ENCODE measurements at regions not wholly inside any gene's neighbourhood (a gene's known extent, or its start where the extent isn't known, plus 50 kb on each side); places are given as distances from the start of the nearest gene placed in this dataset.
A peak's percentile ranks its signal among the peaks of the same experiment; 100 is the strongest.

DNA sequence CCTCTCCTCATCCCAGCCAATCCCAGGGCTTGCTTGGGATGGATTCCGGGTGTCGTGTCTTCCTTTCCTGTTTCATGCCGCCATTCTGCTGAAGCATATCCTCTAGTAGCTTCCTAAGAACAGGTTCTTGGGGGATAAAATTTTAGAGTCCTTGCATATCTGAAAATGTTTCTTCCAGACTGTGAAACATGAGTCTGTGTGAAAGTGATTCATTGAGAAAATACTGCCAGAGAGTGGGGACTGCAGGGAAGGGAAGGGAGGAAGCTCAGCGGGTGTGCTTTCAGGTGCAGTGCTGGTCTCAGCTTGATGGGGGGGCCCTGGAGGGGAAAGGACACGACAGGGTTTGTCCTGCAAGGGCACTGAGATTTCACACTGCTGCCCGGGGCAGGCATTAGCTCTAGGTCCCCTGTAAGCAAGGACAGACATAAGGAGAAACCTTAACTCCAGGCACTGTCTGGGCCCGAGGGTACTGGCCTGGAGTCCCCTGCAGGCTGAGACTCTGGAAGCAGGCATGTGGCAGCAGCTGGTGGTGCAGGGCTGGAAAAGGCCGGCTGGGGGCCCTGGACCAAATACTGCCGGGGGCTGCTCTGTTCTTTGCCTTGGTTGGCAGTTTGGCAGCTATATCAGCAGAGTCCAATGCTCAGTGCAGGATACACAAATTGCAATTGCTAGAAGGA lies 97.6 kb upstream of the HS6ST1 start:
- DNase-seq, result peak; percentile 30

DNA sequence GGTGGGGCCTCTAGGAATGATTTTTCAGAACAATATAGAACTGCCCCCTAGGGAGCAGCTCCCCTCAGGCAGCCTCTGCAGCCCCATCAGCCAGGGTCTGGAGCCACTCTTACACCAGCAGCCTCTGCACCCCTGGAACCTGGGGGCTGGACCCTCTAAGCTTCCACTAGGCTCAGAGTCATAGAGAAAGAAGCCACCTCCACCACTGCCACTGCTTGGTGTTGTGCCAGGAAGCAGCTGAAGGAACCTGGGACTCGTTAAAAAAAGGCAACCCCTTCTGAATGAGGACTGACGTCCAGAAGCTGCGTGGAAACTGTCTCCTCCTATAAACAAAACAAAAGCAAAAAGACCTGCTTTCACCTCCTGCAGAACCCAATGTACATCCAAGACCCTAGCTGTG lies 98.1 kb upstream of the HS6ST1 start:
- peak; percentile 5 for DNase-seq

DNA sequence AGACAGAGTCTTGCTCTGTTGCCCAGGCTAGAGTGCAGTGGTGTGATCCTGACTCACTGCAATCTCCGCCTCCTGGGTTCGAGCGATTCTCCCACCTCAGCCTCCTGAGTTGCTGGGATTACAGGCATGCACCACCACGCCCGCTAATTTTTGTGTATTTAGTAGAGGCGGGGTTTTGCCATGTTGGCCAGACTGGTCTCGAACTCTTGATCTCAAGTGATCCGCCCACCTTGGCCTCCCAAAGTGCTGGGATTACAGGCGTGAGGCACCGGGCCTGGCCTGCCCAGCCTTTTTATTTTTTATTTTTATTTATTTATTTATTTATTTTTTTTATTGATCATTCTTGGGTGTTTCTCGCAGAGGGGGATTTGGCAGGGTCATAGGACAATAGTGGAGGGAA lies 98.6 kb upstream of the HS6ST1 start:
- peak; percentile 30 for DNase-seq

DNA sequence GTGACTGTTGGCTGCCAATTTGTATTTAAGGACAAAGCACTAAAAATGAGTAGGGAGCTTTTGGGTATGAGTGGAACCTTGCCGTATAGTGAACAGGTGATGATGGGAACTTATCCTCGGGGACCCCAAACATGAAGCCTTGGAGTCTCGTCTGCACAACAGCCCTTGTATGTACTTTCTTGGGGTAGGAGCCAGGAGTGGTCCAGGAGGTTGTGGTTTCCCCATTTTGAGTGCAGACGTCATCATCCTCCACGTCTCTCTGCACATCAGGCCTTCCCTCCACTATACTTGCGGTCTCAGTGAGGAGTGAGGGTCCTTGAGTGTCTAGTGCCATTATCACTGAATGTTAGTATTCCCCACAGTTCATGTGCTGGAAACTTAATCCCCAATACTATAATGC lies 101.5 kb upstream of the HS6ST1 start:
- peak; percentile 15 for DNase-seq

DNA sequence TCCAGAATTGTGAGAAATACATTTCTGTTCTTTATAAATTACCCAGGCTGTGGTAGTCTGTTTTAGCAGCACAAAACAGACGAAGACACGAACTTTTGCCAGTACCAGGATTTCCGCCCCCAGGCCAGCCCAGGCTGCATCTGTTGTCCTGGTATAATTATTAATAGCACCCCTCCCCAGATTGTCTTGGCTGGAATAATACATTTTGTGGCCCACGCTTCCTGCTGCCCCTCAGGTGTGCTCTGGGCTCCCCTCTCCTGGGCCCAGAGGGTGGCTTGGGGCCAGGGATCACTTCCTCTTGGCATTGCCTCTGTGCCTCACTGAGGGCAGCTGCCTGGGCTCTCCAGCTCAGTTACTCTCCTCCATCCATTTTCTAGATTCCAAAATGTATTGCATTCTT lies 102.1 kb upstream of the HS6ST1 start:
- DNase-seq, result peak; percentile 9

DNA sequence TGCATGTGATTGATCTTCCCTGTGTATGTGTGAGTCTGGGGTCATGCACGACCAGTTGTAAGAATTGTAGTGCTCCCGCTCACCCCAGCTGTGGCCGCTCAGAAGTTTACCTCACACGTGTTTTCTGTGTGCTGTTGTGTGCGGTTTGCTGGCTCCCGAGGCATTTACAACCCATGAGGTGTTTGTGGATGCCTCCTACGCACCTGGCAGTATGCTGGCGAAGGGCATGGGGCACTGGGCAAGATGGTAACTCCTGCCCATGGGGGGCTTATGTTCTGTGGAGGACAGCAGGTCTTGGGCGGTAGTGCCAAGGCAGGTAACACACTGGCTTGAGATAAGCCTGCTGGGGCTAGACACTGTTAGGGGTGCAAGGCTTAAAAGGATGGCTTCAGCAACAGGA lies 102.6 kb upstream of the HS6ST1 start:
- peak; percentile 19 for DNase-seq

DNA sequence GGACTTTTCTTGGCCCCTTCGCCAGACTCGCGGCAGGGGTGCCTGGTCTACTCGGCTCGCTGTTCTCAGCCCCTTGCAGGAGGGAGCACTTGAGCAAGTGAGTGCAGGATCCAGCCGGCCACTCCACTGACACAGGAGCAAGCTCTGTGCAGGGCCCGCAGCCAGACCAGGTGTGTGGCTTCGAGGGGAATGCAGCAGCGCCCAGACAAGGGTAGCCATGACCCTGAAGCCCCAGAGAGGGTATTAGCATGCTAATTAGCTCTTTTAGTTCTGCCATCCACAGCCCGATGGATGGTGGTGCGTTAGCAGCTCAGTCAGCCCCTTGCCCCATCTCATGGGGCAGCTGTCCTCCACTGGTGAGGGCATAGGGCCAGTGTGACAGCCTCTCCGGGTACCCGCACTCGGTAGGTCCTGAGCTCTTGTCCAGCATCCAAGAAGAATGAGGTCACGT lies 103.2 kb upstream of the HS6ST1 start:
- DNase-seq, result peak; percentile 42

DNA sequence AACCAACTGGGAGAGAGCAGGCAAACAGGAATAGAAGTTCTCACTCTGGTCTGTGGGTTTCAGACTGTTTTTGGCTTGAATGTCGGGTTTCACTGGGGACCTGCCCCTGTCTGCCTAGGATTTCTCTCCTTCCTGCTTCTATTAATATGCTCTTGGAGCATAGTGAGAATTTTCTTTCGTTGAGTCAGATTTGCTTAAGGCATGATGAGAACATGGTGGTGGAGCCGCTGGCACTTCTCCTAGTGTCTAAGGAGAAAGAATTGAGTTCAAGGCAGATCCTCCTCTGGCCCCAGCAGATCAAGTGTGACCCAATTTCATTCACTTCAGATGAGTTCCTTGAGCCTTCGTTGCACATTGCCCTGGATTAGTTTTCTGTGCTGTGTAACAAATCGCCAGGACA lies 103.9 kb upstream of the HS6ST1 start:
- peak; percentile 7 for DNase-seq

DNA sequence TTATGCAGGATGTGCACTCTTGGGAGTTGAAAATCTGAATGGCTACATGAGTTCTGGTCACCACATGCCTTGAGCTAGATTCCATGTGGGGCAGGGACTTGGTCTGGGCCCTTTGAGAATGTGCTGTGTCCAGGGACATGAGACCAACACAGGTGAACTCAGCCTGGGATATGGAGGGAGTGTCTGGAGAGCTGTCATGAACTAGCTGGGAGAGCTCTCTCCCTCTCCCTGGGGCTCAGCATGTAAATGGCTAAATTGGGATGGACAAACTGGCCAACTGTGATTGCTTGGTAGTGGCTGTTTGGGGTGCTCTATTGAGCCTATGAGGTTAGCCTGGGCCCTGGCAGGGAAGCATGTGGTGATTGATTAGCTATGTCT lies 105.1 kb upstream of the HS6ST1 start:
- peak; percentile 21 for DNase-seq

DNA sequence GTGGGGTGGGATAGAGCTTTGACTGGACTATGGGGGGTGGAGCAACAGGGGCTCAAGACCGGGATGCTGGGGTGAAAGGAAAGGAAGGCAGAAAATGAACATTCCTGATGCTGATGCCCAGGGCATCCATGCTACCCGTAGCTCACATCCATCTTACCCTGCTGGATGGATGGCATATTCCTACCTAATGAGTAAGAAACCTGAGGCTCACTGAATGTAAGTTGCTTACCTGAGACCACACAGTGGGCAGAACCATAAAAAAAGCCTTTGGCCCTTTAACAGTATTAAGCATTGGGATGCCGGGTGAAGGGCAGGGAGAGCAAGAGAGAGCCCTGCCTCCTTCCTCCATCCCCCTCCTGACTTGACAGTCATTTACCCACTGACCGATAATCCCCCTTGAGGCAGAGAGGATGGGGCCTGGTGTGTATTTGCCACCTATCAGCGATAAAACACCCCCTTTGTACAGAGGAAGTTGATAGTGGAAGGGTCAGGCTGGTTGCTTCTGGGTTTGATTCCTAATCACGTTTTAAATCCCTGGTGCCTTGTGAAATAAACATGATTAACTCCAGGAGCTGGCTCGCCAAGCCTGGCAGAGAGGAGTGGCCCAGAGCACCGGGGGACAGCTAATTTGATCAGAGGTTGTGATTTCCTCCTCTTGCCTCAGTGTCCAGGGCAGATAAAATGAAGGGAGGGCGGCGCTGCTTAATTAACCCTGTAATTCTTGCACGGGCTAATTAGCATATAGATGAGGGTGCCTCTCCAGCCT lies 105.9 kb upstream of the HS6ST1 start:
- no peak for DNase-seq

DNA sequence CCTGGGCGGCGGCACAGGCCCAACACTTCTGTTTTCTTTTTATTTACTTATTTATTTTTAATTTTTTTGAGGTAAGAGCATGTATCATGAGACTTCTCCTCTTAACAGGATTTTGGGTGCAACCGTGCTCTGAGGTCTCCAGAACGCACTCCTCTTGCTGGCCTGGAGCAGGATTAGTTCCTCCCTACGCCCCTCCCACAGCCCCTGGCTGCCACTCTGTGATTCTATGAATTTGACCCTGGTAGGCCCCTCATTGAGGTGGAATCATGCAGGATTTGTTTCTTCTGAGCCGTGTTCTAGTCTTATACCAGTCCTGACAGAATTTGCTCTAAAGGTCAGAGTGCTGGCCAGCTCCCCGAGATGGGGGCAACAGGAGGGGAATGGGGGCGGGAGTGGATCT lies 106.5 kb upstream of the HS6ST1 start:
- DNase-seq, result no peak

DNA sequence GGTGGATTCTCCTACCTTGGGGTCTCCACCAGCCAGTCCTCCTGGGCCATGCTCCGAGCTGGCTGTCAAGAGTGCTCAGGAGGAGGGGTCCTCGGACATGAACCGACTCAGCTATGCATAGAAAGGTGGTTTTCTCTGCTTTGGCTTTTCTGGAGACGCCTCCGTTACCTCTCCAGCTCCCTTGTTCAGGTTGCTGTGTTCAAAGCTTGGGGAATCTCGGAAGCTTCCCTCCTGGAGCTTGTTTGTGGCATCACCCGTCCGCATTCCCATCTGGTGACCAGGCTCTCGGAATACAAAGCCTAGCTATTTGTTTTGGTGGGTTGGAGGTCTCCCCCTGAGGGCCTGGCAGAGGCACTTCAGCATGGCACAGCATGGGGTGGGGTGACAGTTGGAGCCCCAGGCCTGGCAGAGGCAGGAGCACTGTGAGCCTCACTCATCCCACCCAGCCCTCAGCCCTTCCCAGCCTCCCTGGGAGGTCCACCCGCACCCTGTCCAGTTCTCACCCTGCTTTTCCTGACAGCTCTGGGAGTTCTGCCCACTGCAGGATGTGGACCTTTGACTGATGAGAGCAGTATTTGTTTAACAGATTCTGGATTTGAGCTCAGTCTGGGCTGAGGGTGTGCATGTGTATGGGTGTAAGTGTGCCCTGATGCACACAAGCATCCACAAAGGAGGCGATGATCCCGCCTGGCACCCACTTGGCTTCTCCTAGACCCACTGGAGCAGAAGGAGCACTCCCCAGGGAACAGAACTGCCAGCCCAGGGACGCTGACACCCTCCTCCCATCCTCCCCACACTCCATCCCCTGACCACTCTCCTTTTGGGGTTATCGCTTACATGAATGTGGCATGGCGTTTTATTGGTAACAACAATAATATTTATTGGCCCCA lies 107.3 kb upstream of the HS6ST1 start:
- DNase-seq, result no peak

DNA sequence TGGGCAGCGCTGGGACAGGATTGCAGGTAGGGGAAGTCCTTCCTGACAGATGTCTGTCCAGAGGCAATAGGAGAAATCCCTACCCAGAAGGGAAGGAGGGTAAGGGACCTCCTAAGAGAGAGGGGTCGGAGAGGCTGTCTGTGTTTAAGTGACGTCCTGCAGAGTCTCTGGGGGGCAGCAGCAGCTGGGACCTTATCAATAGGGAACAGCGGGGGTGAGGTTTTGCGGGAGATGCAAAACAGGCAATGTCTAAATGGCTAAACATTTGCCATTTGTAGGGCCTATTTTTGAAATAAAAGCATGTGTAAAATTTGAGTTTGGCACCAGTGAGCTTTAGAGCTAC lies 108.7 kb upstream of the HS6ST1 start:
- no peak for DNase-seq

DNA sequence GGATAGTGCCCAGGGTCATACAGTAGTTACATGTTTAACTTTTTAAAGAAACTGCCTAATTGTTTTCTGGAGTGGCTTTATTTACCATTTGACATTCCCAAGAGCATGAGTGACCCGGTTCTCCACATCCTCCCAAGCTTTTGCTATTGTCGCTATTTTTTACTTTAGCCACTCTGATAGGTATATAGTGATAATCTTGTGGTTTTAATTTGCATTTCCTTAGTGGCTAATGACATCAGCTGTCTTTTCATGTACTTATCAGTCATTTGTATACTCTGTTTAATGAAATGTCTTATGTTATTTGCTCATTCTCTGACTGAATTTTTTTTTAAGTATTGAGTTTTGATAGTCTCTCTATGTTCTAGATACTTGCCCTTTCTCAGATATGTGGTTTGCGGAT lies 109.7 kb upstream of the HS6ST1 start:
- no peak for DNase-seq

DNA sequence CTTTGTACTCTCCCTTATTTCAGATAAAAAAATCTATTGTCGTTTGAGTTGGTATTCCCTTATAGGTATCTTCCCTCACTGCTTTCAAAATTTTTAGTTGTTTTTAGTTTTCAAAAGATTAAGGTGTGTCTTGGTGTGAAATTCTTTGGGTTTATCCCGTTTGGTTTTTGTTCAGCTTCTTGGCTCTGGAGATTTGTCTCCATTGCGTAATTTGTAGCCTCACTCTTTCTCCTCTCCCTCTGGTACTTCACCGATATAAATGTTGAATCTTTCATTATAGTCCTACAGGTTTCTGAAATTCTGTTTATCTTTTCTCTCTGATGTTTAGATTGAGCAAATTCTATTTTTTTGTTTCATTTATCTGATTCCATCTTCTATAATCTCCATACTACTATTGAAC lies 113.8 kb upstream of the HS6ST1 start:
- DNase-seq, result no peak

DNA sequence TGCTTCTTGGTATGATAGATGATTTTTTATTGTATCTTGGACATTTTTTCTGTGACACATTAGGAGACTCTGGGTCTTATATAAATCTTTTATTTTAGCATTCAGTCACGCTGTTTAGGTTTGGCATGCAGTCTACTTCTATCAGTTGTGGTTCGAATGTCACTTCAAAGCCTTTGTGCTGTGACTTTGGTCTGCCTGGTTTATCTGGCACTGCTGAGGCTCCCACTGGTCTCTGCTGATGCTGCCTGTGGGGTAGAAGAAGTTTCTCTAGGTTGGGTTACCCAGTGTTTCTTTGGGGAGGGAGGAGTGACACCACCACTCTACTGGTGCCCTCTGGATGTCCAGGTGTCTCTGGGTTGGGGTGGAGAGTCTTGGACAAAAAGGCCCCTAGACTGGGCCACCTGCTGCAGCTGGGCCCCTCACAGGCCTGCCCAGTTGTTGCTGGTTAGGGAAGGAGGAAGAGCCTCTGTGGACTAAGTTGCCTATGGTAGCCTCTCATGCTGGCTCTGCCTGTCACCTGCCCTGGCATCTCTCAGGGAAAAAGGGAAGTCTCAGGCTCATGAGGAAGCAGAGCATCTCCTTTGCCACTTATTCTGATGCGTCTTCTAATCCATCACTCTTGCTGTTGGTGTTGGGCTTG lies 115.4 kb upstream of the HS6ST1 start:
- no peak for DNase-seq

DNA sequence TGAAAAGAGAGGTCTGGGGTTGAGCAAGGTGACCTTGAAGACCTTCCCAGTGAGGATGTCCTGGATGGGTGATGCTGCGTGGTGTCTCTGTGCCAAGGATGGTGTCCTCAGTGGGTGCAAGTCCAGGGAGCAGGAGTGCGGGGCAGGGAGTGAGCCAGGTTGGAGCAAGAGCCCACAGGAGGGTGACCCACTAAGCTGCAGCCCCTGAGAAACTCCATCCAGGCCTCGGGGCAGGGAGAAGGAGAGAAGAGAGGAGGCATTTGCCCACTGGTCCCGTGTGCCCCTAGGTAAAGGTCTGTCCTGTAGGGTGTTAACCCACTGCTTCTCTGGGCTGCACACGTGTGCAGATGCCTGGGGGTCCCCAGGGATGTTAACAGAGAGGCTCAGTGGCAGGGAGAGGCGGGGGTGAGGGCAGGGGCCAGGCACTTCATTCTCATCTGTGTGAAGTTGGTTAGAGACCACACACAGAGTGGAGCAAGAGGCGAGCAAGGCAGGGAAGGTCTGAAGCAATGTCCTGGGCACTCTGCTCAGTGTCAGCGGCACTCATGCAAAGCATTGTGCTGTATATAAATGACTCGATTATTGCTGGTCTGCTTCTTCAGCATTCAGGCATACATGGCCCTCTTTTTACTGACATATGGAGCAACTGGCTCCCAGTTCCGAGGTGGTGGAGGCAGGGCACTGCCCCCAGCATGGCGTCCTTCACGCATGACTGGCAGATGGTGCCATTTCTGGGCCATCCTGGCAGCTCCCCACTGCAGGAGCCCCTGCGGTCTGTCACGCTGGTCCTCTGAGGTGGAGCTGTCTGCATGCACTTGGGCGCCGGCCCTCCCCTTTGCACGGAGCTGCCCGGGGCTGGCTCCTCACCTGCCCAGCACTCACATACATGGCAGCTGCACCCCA lies 117.2 kb upstream of the HS6ST1 start:
- no peak for DNase-seq

DNA sequence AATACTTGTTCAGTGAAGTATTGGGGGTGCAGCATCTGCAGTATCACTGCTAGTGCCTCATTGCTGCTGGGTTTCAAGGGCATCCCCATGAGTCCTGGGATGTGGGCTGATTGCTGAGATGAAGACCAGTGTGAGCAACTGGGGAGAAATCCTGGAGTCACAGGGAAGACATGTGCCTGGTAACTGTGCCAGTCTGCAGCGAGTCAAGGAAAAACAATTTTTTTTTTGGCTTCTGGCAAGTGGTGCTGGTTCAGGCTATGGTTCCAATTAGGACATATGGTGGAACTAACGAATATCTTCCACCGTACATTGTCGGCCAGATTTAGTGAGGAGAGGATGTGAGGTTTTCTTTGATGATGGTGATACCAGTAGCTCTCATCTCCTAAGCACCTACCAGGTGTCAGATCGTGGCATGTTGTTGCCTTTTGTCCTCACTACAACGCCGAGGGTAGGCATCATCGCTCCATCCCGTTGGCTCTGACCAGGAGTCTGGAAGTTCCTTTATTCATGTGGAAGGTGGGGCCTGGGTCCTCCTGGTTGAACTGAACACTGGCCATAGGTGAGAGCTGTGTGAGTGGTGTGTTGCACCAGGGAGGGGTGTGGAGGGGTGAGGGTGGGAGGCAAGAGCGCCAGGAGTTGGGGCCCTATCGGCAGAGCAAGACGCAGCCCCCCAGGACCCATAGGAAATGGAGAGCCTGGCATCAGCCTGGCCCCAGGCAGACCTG lies 118.0 kb upstream of the HS6ST1 start:
- no peak for DNase-seq

DNA sequence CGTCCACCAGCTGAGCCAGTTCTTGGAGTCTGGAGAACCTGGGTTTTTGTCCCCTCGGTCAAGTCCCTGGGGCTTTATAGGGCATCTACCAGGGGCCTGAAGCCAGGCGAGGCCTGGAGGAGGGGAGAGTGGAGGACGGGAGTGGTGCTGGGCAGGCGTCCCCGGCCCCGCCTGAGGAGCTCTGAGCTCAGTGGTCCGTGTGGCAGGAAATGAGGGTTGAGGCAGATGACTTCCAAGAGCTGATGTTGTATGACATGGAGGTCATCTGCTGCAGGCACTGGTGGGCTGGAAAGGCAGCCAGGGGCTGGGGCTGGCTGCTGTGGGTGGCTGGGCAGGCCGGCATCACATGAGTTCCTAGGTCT lies 118.5 kb upstream of the HS6ST1 start:
- peak; percentile 30 for DNase-seq

DNA sequence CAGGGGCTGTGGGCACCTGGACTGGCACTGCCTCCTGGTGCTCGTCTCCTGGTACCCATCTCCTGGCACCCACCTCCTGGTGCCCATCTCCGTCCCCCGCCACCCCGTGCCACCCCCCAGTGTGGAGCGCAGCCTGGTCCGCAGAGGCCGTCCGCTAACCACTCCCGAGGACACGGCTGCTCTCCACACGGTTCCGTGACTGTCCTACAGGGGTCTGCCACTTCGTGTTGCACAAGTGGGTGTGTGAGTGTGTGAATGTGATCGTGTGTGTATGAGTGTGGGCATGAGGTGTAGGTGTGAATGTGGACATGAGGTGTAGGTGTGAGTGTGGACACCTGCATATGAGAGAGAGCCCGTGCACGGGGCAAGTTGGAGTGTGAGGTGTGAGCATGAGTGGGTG lies 119.4 kb upstream of the HS6ST1 start:
- peak; percentile 40 for DNase-seq

DNA sequence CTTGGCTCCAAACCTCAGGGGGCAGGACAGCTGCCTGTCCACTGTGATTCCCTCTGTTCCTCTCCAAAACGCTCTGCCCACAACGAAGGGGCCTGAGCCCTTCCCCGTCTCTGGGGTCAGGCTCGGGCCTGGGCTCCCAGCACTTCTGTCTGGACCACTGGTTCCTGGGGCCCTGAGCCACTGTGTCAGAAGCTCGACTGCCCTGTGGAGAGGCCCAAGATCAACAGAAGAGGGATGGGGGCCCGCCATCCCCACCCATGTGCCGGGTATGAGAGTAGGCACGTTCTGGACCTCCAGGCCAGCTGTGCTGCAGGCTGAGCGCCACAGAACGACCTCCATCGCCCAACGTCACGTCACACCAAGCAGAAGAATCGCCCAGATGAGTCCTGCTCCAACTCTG lies 119.9 kb upstream of the HS6ST1 start:
- peak; percentile 21 for DNase-seq

Data from activated CD8-positive, alpha-beta memory T cell treated with anti-CD3 and anti-CD28 coated beads for 24 hours (primary cell).